NCI-H446 treated with DMSO at 0.1 percent for 48 hours (cell line): ENCODE measurements at regions not wholly inside any gene's neighbourhood (a gene's known extent, or its start where the extent isn't known, plus 50 kb on each side); places are given as distances from the start of the nearest gene placed in this dataset.
A peak's percentile ranks its signal among the peaks of the same experiment; 100 is the strongest.

Experiments used
- DNase-seq: peaks from one replicate; lab custom pipeline; 2025; lab: John Stamatoyannopoulos, UW

- no peak for DNase-seq
Observed at GRCh38 chr19:13606156-13606555, 99.9 kb upstream of the CACNA1A start.

DNA sequence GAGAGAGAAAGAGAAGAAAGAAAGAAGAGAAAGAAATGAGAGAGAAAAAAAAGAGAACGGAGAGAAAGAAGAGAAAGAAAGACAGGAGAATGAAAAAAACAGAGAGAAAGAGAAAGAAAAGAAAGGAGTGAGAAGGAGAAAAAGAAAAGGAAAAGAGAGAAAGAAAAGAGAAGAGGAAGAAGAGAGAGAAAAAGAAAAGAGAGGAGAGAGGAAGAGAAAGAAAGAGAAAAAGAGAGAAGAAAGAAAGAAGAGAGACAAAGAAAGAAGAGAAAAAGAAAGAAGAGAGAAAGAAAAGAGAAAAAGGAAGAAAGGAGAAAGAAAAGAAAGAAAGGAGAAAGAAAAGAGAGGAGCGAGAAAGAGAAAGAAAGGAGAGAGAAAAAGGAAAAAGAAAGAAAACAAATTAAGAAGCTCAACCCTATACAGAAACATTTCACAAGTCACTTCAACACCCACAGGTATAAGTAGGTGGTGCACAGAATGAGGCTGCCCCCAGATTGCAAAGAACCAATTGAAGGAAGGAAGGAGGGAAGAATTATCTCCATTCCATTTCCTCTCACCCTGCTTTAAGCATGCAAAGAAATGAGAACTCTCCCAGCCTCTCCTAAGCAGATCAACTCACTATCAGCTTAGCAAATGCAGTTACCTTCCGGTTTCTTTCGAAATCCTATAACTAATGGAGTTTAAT lies 98.8 kb upstream of the CACNA1A start:
- DNase-seq, result no peak

DNA sequence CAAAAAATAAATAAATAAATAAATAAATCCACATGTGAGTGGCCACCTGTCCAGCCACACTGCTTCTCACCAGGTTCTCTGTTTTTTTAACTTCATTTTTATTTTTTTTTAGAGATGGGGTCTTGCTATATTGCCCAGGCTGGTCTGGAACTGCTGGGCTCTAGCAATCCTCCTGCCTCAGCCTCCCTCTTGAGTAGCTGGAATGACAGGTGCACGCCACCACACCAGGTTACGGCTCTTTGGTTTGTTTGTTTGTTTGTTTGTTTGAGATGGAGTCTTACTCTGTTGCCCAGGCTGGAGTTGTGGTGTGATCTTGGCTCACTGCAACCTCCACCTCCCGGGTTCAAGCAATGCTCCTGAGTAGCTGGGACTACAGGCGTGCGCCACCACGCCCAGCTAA lies 94.5 kb upstream of the CACNA1A start:
- no peak for DNase-seq

DNA sequence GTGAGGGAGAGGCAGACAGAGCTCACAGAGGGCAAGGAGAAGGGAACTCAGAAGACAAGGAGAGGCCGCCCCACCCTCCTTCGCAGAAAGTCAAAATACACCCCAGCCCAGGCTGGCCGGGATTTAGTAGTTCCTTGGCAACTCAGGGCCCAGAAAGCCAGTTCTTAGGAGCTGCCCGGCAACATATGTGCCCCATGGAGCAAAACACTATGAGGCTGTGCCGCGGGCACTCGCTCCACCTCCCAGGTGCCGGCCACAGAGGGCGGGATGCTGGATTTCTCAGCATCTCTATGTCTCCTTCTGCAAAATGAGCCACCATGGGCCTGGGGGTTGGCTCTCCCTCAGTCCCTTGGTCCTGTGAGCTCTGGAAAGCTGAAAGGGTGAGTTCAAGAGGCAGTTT lies 93.8 kb upstream of the CACNA1A start:
- no peak for DNase-seq

GRCh38 chr19:13599681-13600080 lies 93.4 kb upstream of the CACNA1A start:
- no peak for DNase-seq

DNA sequence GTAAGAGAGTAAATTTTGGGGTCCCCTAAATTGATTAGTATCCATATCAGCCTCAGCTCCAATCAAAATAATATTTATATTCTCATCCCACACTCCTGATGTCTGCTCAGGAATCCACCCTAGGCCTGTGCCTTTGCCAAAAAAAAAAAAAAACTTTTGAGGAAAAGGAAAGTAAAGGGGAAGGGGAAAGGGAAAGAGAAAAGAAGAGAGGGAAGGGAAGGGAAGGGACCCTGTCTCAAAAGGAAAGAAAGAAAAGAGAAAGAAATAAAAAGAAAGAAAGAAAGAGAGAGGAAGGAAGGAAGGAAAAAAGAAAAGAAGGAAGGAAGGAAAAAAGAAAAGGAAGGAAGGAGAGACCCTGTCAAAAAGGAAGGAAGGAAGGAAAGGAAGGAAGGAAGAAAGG lies 91.8 kb upstream of the CACNA1A start:
- no peak for DNase-seq

DNA sequence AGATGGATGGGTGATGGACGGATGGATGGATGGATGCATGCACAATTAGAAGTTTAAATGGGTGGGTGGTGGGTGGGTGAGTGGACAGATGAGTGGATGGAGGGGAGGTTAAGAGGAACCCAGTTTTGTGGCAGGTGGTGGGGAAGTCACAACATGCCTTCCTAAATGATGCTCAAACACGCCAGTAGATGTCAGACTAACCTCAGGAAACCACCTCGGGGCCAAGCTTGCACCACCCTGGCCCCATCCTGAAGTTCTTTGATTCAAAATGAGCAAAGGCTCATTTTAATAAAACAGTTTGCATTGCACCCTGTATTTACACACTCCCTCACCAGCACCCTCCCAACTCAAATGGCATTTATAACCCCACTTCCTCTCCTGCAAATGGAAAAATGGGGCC lies 91.4 kb upstream of the CACNA1A start:
- DNase-seq, result peak; percentile 4

DNA sequence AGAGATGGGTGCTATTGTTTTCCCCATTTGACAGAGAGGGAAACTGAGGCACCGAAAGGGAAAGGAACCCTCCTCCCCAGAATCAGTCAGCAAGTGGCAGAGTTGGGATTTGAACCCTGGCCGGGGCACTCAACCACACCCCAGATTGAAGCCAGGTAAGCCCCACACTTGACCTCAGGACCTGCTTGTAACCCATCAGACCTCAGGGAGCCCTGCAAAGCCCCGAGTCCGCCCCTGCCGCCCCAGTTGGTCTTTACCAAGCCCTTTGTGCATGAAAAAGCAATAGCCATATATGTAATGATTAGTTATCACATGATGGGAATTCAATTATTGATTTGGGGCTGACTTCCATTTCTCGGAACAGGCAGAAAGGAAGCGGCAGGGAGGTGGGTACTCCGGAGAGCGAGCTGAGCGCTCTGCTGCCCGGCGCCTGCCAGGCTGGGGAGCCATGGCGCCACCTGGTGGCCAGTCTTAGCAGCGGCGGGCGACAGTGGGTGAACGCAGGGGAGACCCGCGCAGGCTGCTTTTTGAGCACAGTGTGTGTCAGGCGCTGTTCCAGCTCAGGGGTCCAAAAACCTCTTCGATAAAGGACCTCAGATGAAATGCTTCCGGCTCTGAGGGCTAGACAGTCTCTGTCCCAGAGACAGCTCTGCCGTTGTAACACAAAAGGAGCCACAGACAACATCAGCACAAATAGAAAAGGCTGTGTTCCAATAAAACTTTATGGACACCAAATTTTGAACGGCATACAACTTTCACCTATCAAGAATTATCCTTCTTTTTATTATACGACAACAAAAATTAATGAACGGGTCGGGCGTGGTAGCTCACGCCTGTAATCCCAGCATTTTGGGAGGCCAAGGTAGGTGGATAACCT lies 82.9 kb upstream of the CACNA1A start:
- DNase-seq, result peak; percentile 29

GRCh38 chr19:13585512-13585911 lies 79.2 kb upstream of the CACNA1A start:
- DNase-seq, result no peak

DNA sequence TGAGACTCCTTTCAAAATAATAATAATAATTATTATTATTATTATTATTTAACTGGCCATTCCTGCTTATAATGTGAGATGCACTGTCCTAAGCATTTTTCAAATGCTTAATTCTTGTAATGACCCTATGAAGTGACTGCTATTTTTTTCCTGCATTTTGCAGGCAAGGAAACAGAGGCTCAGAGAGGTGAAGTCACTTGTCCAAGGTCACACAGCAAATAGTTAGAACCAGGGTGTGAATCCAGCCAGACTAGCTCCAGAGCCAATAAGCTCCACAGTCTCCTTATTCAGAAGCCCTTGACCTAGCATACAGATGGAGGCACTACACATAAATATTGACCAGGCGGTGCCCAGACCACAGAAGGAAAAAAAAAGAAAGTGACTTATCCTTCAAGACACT lies 77.5 kb upstream of the CACNA1A start:
- no peak for DNase-seq

DNA sequence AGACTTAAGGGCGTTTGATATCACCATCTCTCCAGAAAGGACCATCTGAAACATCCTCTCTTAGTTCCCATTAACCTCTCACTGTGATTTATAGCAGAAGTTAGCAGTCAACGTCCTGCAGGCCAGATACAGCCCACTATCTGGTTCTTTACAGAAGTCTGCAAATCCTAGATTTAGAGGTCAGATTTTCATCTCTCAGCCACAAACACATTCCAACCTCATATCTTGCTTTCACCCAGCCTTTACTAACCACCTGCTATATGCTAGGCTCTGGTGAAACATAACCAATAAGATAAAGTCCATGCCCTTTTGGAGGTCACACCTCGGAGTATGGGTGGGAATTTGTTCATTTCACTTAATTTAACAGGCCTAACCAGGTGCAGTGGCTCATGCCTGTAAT lies 76.8 kb upstream of the CACNA1A start:
- no peak for DNase-seq

DNA sequence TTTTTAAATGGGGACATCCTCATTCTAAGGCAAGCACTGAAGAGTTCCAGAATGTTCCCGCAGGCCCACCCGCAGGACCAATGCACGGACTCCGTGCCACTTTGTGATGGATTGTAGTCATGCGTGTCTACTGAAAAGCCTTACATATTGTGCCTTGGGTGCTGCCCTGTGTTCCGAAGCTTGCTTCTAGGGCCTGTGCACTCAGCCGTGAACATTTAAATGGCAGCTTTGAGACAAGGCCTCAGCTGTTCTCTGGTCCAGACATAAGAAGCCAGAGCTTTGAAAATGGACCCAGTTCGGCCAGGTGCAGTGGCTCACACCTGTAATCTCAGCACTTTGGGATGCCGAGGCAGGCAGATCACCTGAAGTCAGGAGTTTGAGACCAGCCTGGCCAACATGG lies 75.3 kb upstream of the CACNA1A start:
- DNase-seq, result no peak

- DNase-seq, result no peak
Observed at GRCh38 chr19:13579388-13580060, 73.2 kb upstream of the CACNA1A start.

DNA sequence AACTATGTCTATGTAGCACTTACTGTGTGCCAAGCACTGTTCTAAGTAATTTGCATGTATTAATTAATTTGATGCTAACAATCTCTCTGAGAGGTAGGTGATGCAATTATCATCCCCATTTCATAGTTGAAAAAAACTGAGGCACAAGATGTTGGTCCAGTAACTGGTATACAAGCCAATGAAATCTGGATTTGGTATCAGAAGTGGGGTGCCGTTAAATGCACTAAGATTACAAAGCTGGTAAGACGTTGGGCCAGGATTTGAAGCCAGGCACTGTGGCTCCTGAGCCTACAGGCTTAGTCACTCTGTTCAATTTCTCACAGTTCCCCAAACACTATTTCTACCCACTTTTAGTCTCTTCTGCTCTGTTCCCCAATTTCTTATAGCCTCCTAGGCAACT lies 70.4 kb upstream of the CACNA1A start:
- no peak for DNase-seq

DNA sequence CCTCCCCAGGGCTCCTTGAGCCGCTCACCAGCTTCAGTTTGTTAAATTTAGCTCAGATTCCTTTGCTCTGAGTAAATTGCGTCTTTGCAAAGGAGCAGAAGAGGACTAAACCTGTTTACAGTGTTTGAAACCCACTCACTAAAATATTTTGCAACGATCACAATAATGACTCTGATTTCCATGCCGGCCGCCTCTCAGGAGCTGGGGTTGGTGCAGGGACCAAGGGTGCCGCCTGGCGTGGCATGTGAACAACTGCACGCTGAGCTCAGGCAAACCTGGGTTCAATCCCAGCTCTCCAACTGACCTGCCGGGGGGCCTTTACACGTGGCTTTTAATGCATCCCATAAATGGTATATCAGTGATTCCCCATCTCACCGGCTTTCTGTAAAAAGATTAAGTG lies 68.7 kb upstream of the CACNA1A start:
- DNase-seq, result no peak

DNA sequence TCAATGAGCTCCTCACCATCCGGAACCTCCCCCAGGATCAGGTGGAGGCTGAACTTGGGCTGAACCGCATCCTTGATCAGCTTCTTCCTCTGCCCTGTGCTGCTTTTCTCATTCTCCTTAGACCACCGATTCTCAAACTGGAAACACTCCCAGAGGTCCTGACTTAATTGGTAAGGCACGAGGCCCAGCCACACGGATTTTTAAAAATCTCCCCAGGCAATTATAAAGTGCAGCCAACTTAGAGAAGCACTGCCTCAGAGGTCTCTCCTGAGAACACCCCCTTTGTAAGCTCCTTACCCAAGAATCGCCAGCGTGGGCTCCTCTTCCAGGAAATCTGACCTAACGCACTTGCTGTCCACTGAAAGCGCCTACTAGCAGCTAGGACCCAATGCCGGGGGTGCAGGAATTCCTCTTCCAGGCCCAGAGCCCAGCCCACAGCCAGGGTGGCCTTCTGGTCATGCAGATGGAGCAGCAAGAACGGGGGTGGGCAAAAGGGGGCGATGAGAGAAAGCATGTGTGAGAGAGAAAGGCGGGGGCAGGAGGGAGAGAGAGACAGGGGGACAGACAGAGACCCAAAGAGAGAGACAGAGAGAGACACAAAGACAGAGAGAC lies 66.9 kb upstream of the CACNA1A start:
- no peak for DNase-seq

- no peak for DNase-seq
Observed at GRCh38 chr19:13561461-13561860, 55.2 kb upstream of the CACNA1A start.

- no peak for DNase-seq
Observed at GRCh38 chr19:13557756-13558398, 51.6 kb upstream of the CACNA1A start.

DNA sequence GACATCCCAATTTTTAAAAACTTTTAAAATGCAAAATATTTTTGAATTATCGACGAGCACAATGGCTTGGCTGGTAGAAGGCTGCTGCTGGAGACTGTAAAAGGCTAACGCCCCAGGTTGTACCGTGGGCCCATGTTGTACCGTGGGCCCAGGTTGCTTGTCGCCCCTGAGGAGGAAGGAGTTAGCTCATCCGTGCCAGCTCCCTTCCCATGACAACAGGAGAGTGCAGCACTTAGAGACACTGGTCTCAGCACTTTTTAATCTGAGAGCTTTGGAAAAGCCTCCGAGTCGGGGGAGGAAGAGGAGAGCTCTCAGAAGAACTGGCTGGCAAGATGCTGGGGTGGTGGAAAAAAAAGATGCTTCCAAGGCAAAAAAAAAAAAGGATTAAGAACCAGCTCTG lies 50.3 kb upstream of the CACNA1A start:
- no peak for DNase-seq
